Stomach (tissue), 8 donors: ENCODE measurements at regions not wholly inside any gene's neighbourhood (a gene's known extent, or its start where the extent isn't known, plus 50 kb on each side); places are given as distances from the start of the nearest gene placed in this dataset.

Source experiments
- DNase-seq, 2 donors: peaks; one replicate each; pipeline versions ENCODE4 v3.0.0 to v3.0.0-alpha.2; 2013 to 2019
- H3K27ac ChIP-seq, 5 donors: fragments of 200-600 bp in 4 of 5; sonication (generic) in 4 of 5; one replicate each; pipeline ENCODE4 v1.5.1; 2013 to 2019; ENCODE audit warnings: mild to moderate bottlenecking in 1 of 5, moderate library complexity in 1 of 5
- H3K27me3 ChIP-seq, 3 donors: fragments of 200-600 bp; sonication (generic); one replicate each; pipeline ENCODE4 v1.5.1; 2017 to 2019; ENCODE audit warnings: mixed run types in 1 of 3
- H3K36me3 ChIP-seq, 4 donors: fragments of 200-600 bp; sonication (generic); 1 replicate in 3 of 4; 2 replicates in 1 of 4; pipeline ENCODE4 v1.5.1; 2016 to 2019
- H3K4me1 ChIP-seq, 4 donors: fragments of 200-600 bp; sonication (generic); one replicate each; pipeline ENCODE4 v1.5.1; 2016 to 2019
- H3K4me3 ChIP-seq, 4 donors: fragments of 200-600 bp; sonication (generic) in 3 of 4; one replicate each; pipeline ENCODE4 v1.5.1; 2016 to 2019; ENCODE audit warnings: mild to moderate bottlenecking in 1 of 4
- H3K9me3 ChIP-seq, 4 donors: fragments of 200-600 bp; sonication (generic); one replicate each; pipeline ENCODE4 v1.5.1; 2016 to 2019
- CTCF ChIP-seq, 7 experiments: fragments of 450-650 bp in 4 of 7; fragments of 200-600 bp in 3 of 7; sonication (generic) in 3 of 7; IDR thresholded peaks; one replicate each; pipeline ENCODE4 v1.5.1; 2016 to 2019; ENCODE audit warnings: antibody characterized with exemption in 7 of 7, control low read depth in 2 of 7, mild to moderate bottlenecking in 1 of 7
- EP300 ChIP-seq: sonication (generic); formaldehyde crosslinking; IDR thresholded peaks from one replicate; pipeline ENCODE4 v1.6.1; 2017; ENCODE audit warnings: antibody characterized with exemption
- POLR2A ChIP-seq, 4 donors: fragments of 450-650 bp; IDR thresholded peaks; one replicate each; pipeline ENCODE4 v1.6.1; 2016; ENCODE audit warnings: antibody characterized with exemption in 4 of 4, control low read depth in 2 of 4, mild to moderate bottlenecking in 1 of 4, moderate library complexity in 1 of 4
- POLR2AphosphoS5 ChIP-seq, 3 donors: sonication (generic); formaldehyde crosslinking; IDR thresholded peaks; one replicate each; pipeline ENCODE4 v1.6.1; 2016; ENCODE audit warnings: antibody characterized with exemption in 3 of 3
- WGBS, 5 donors: extraction: QIAGEN DNeasy Blood & Tissue Kit in 3 of 5; methylation state at CpG; one replicate each; pipeline versions ENCODE4 v1.1.5 to v1.1.7; 2013 to 2018; 5-methylcytosine and 5-hydroxymethylcytosine counted together
- intact Hi-C: fragments of 100-400 bp; cut with DNase I; formaldehyde crosslinking; loops from one replicate; pipeline ENCODE4 v1.15.1; 2023; ENCODE audit warnings: low total_unique reads
- donor health status: healthy with polysubstance abuse.
- donor health status: Bipolar disorder and iron deficiency.
- donor health status: healthy.

DNA sequence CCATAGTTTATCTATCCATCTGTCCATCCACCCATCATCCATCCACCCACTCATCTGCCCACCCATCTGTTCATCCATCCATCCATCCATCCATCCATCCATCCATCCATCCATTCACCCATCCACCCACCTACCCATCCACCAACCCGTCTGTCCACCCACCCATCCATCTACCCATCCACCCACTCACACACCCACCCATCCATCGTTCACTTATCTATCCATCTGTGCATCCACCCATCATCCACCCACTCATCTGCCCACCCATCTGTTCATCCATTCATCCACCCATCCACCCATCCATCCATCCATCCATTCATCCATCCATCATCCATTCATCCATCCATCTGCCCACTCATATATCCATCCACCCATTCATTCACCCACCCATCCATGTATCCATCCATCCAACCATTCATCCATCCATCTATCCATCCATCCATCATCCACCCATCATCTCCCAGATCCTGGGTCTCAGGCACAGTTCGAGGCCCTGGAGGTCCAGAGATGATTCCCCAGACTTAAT is 88.2 kb upstream of the WNT4 start:
- DNase-seq = no peak
- no peaks in the 10 kb centered on the region for H3K36me3 ChIP-seq
- H3K27ac ChIP-seq = no peak overlapping the region
- no peak overlapping the region for H3K4me3 ChIP-seq
- H3K4me1 ChIP-seq = peaks cover 0 to 17% (median 8%) of the 10 kb centered on the region in 4 donors
- 77 to 89% (median 87%) methylated on average over 3 of the region's 3 CpGs for WGBS, 5 donors
- TF ChIP-seq EP300 = no peak
- TF ChIP-seq POLR2AphosphoS5 (IDR thresholded peaks at IDR 0.05) = no peak
- TF ChIP-seq POLR2A (IDR thresholded peaks at IDR 0.05) = no peak
- no peak for TF ChIP-seq CTCF (IDR thresholded peaks at IDR 0.05)
- H3K9me3 ChIP-seq = no peaks in the 10 kb centered on the region
- intact Hi-C loops = no loop called here
- peaks cover 0 to 39% (median 0%) of the 10 kb centered on the region in 3 donors for H3K27me3 ChIP-seq

GRCh38 chr1:22231995-22232690 is 89.2 kb upstream of the WNT4 start:
- no peak for TF ChIP-seq CTCF (IDR thresholded peaks at IDR 0.05)
- TF ChIP-seq EP300 = no peak
- TF ChIP-seq POLR2A (IDR thresholded peaks at IDR 0.05) = no peak
- no peak for TF ChIP-seq POLR2AphosphoS5 (IDR thresholded peaks at IDR 0.05)
- Histone ChIP-seq H3K4me3 (no peak overlapping the region), H3K4me1 (peaks cover 0 to 17% (median 8%) of the 10 kb centered on the region in 4 donors), H3K27me3 (peaks cover 0 to 49% (median 0%) of the 10 kb centered on the region in 3 donors), H3K27ac (no peak overlapping the region), H3K9me3 (no peaks in the 10 kb centered on the region), H3K36me3 (no peaks in the 10 kb centered on the region)
- no peak for DNase-seq
- intact Hi-C loops = no loop called here
- WGBS, 5 donors = 64 to 74% (median 73%) methylated on average over 6 of the region's 6 CpGs

DNA sequence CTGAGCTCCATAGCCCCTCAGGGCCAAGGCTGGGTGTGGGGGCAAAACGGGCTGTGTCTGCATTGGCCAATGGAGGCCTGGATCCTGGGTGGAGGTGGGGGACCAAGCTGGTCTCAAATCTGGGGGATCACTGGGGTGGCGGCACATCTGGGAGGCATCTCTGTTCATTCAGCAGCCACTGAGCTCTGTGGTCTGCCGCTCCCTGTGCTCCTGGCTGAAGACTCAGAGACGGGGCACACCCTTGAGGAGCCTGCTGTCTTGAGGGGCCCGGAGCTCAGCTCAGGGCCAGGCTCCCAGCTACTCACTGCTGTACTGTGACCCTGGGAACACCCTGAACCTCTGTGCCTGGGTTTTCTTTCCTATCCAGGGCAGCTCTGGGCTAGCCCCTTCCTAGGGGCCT is 90.3 kb upstream of the WNT4 start:
- WGBS, 5 donors = 84 to 98% (median 89%) methylated on average over 4 to 5 of the region's 5 CpGs

DNA sequence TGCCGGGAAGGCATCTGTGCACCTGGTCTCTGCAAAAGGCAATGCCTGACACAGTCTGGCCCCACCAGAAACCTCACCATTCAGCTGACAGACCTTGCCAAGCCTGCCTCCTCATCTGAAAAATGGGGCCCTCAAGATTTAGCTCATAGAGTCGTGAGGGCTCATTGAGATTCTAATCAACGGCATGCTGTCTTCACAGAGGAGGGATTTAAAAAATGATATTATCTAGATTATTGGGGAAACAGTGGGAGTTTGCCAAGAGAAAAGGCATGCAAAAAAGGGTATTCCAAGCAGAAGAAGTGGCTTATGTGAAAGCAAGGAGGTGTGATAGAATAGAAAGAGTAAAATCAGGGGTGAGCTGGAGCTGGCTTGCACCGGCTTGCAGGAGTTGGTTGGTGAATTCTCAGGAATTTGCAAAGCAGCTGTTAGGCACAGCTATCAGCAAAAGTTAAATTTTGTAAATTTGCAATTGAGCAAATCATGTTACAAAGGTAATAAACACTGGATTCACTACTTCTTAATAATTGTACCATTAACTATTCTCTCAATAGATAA is 91.7 kb upstream of the WNT4 start:
- peaks cover 0 to 53% (median 0%) of the 10 kb centered on the region in 3 donors for H3K27me3 ChIP-seq
- TF ChIP-seq POLR2AphosphoS5 (IDR thresholded peaks at IDR 0.05) (no peak), EP300 (no peak), CTCF (IDR thresholded peaks at IDR 0.05) (no peak), POLR2A (IDR thresholded peaks at IDR 0.05) (no peak)
- 54 to 73% (median 64%) methylated on average over 4 of the region's 4 CpGs for WGBS, 5 donors
- H3K4me3 ChIP-seq = no peak overlapping the region
- intact Hi-C loops = no loop called here
- no peak for DNase-seq
- H3K36me3 ChIP-seq = no peaks in the 10 kb centered on the region
- peaks cover 0 to 6% (median 3%) of the 10 kb centered on the region in 4 donors for H3K4me1 ChIP-seq
- no peak overlapping the region for H3K27ac ChIP-seq
- H3K9me3 ChIP-seq = no peaks in the 10 kb centered on the region

More for the DNA sequence above, 90.3 kb upstream of the WNT4 start:
- Histone ChIP-seq H3K27me3 (peaks cover 0 to 53% (median 0%) of the 10 kb centered on the region in 3 donors), H3K4me1 (peaks cover 0 to 17% (median 8%) of the 10 kb centered on the region in 4 donors), H3K27ac (no peak overlapping the region), H3K4me3 (no peak overlapping the region), H3K36me3 (no peaks in the 10 kb centered on the region), H3K9me3 (no peaks in the 10 kb centered on the region)
- no peak for TF ChIP-seq EP300
- TF ChIP-seq POLR2A (IDR thresholded peaks at IDR 0.05) = no peak
- no peak for TF ChIP-seq POLR2AphosphoS5 (IDR thresholded peaks at IDR 0.05)
- no peak for TF ChIP-seq CTCF (IDR thresholded peaks at IDR 0.05)
- intact Hi-C loops = no loop called here
- no peak for DNase-seq
